ENCODE measurements at regions not wholly inside any gene's neighbourhood (a gene's known extent, or its start where the extent isn't known, plus 50 kb on each side); places are given as distances from the start of the nearest gene placed in this dataset.

GRCh38 chr11:122367809-122368231, 251.8 kb upstream of the BLID start:
- ChIA-PET POLR2A (no interaction called here), CTCF (interaction anchor here (0.7 kb wide), 1 partner anchor 123 kb away, joined by 3 read pairs; no protein-coding TSS in a partner anchor)
- no peaks in the 10 kb centered on the region for H3K36me3 Mint-ChIP-seq (ENCODE audit: low read depth)
- H3K27ac Mint-ChIP-seq = no peak overlapping the region
- intact Hi-C loops (cut with micrococcal nuclease) = no loop called here
- H3K4me1 Mint-ChIP-seq (ENCODE audit: low read depth) = no peaks in the 10 kb centered on the region
- no peak for ATAC-seq
- no peaks in the 10 kb centered on the region for H3K27me3 Mint-ChIP-seq
- no peak for DNase-seq
- no peaks in the 10 kb centered on the region for H3K9me3 Mint-ChIP-seq
- TF ChIP-seq CTCF (IDR thresholded peaks at IDR 0.05) = no peak
- no peak overlapping the region for H3K4me3 Mint-ChIP-seq

- POLR2A ChIA-PET = no interaction called here
- H3K36me3 Mint-ChIP-seq (ENCODE audit: low read depth) = no peaks in the 10 kb centered on the region
- H3K9me3 Mint-ChIP-seq = no peaks in the 10 kb centered on the region
- intact Hi-C loops (cut with micrococcal nuclease) = no loop called here
- no peak for DNase-seq
- H3K27me3 Mint-ChIP-seq = no peaks in the 10 kb centered on the region
- CTCF ChIA-PET = no interaction called here
- no peak for ATAC-seq
- H3K27ac Mint-ChIP-seq = no peak overlapping the region
- H3K4me1 Mint-ChIP-seq (ENCODE audit: low read depth) = no peaks in the 10 kb centered on the region
- H3K4me3 Mint-ChIP-seq = no peak overlapping the region
- no peak for TF ChIP-seq CTCF (IDR thresholded peaks at IDR 0.05)
Measured at GRCh38 chr11:122365610-122366360, 249.8 kb upstream of the BLID start.

GRCh38 chr11:122363296-122363695, 247.3 kb upstream of the BLID start:
- Mint-ChIP-seq H3K36me3 (ENCODE audit: low read depth) (no peaks in the 10 kb centered on the region), H3K27ac (no peak overlapping the region), H3K4me1 (ENCODE audit: low read depth) (no peaks in the 10 kb centered on the region), H3K27me3 (no peaks in the 10 kb centered on the region), H3K4me3 (no peak overlapping the region), H3K9me3 (no peaks in the 10 kb centered on the region)
- ChIA-PET CTCF (no interaction called here), POLR2A (no interaction called here)
- ATAC-seq (no peak), DNase-seq (no peak)
- no peak for TF ChIP-seq CTCF (IDR thresholded peaks at IDR 0.05)
- intact Hi-C loops (cut with micrococcal nuclease) = no loop called here

GRCh38 chr11:122362381-122362780, 246.4 kb upstream of the BLID start:
- Mint-ChIP-seq H3K27ac (no peak overlapping the region), H3K36me3 (ENCODE audit: low read depth) (no peaks in the 10 kb centered on the region), H3K27me3 (no peaks in the 10 kb centered on the region), H3K4me1 (ENCODE audit: low read depth) (no peaks in the 10 kb centered on the region), H3K4me3 (no peak overlapping the region), H3K9me3 (no peaks in the 10 kb centered on the region)
- POLR2A ChIA-PET = interaction anchor here (0.7 kb wide), 1 partner anchor 147 kb away, joined by 3 read pairs; no protein-coding TSS in a partner anchor
- TF ChIP-seq CTCF (IDR thresholded peaks at IDR 0.05) = no peak
- DNase-seq (no peak), ATAC-seq (no peak)
- intact Hi-C loops (cut with micrococcal nuclease) = no loop called here
- CTCF ChIA-PET = no interaction called here

- H3K36me3 Mint-ChIP-seq (ENCODE audit: low read depth) = no peaks in the 10 kb centered on the region
- POLR2A ChIA-PET = no interaction called here
- no peaks in the 10 kb centered on the region for H3K27me3 Mint-ChIP-seq
- intact Hi-C loops (cut with micrococcal nuclease) = no loop called here
- TF ChIP-seq CTCF (IDR thresholded peaks at IDR 0.05) = no peak
- CTCF ChIA-PET = no interaction called here
- no peaks in the 10 kb centered on the region for H3K9me3 Mint-ChIP-seq
- no peaks in the 10 kb centered on the region for H3K4me1 Mint-ChIP-seq (ENCODE audit: low read depth)
- no peak overlapping the region for H3K27ac Mint-ChIP-seq
- ATAC-seq (no peak), DNase-seq (no peak)
- no peak overlapping the region for H3K4me3 Mint-ChIP-seq
Measured at GRCh38 chr11:122360875-122361274, 244.9 kb upstream of the BLID start.

Data from activated CD8-positive, alpha-beta T cell treated with anti-CD3 and anti-CD28 coated beads for 36 hours (primary cell).